HUDEP-2 (cell line): ENCODE measurements at regions not wholly inside any gene's neighbourhood (a gene's known extent, or its start where the extent isn't known, plus 50 kb on each side); places are given as distances from the start of the nearest gene placed in this dataset.
"Not testable (repeated sequence)": the region's sequence is repeated elsewhere in the genome, so short reads cannot be mapped to it uniquely, and the experiment has no call there.

Source experiments
- DNase-seq, 76 experiments: peaks; one replicate each; lab custom pipeline; 2025; ENCODE audit not compliant: unreplicated experiment in 76 of 76; lab: John Stamatoyannopoulos, UW

- DNase-seq = peak in 20 of 76 experiments; percentile 1 to 48 (median 16)
Measured at GRCh38 chr3:155995525-155996370, 124.6 kb upstream of the KCNAB1 start.

- DNase-seq = no peak
Measured at GRCh38 chr3:155996882-155997281, 123.5 kb upstream of the KCNAB1 start.

- DNase-seq = not testable (repeated sequence)
Measured at GRCh38 chr3:155998173-155998572, 122.2 kb upstream of the KCNAB1 start.

- DNase-seq = no peak
Measured at GRCh38 chr3:156005736-156006135, 114.6 kb upstream of the KCNAB1 start.

- peak in 4 of 76 experiments; percentile 7 to 15 (median 10) for DNase-seq
Measured at GRCh38 chr3:156010829-156011228, 109.5 kb upstream of the KCNAB1 start.

- DNase-seq = no peak
Measured at GRCh38 chr3:156014489-156014888, 105.9 kb upstream of the KCNAB1 start.

- DNase-seq = no peak
Measured at GRCh38 chr3:156016902-156017301, 103.5 kb upstream of the KCNAB1 start.

- DNase-seq = no peak
Measured at GRCh38 chr3:156017352-156018030, 102.9 kb upstream of the KCNAB1 start.

GRCh38 chr3:156024904-156025533 is 95.4 kb upstream of the KCNAB1 start:
- no peak for DNase-seq

GRCh38 chr3:156029208-156029607 is 91.2 kb upstream of the KCNAB1 start:
- no peak for DNase-seq

GRCh38 chr3:156030723-156031122 is 89.7 kb upstream of the KCNAB1 start:
- no peak for DNase-seq

GRCh38 chr3:156033428-156033827 is 87.0 kb upstream of the KCNAB1 start:
- DNase-seq = no peak

- DNase-seq = no peak
Measured at GRCh38 chr3:156035158-156035557, 85.2 kb upstream of the KCNAB1 start.

- DNase-seq = no peak
Measured at GRCh38 chr3:156036258-156037053, 83.9 kb upstream of the KCNAB1 start.

- DNase-seq = no peak
Measured at GRCh38 chr3:156037356-156037755, 83.0 kb upstream of the KCNAB1 start.

GRCh38 chr3:156038869-156039268 is 81.5 kb upstream of the KCNAB1 start:
- no peak for DNase-seq

- DNase-seq = no peak
Measured at GRCh38 chr3:156040041-156040440, 80.3 kb upstream of the KCNAB1 start.

GRCh38 chr3:156041216-156041841 is 79.0 kb upstream of the KCNAB1 start:
- DNase-seq = not testable (repeated sequence)

- DNase-seq = not testable (repeated sequence)
Measured at GRCh38 chr3:156041856-156042255, 78.5 kb upstream of the KCNAB1 start.
